ENCODE measurements at regions not wholly inside any gene's neighbourhood (a gene's known extent, or its start where the extent isn't known, plus 50 kb on each side); places are given as distances from the start of the nearest gene placed in this dataset.

DNA sequence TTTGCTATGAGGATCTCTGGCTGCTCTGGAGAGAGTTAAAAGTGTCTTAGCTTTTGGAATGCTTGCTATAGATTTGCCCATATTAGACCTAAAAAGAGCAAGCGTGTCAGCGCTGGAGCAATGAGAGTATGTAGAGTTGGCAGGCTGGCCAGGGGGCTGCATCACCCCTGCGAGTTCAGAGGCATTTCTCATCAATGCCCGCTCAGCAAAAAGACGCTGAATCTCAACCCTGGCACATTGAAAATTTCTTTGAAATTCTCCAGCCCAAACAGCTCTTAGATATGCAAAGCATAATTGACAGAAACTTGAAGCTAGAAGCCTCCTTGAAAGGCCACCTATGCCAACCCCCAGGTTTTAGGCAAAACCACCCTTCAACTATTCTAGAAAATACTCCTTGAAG lies 135.5 kb upstream of the F3 start:
- TF ChIP-seq, protein P1, sequence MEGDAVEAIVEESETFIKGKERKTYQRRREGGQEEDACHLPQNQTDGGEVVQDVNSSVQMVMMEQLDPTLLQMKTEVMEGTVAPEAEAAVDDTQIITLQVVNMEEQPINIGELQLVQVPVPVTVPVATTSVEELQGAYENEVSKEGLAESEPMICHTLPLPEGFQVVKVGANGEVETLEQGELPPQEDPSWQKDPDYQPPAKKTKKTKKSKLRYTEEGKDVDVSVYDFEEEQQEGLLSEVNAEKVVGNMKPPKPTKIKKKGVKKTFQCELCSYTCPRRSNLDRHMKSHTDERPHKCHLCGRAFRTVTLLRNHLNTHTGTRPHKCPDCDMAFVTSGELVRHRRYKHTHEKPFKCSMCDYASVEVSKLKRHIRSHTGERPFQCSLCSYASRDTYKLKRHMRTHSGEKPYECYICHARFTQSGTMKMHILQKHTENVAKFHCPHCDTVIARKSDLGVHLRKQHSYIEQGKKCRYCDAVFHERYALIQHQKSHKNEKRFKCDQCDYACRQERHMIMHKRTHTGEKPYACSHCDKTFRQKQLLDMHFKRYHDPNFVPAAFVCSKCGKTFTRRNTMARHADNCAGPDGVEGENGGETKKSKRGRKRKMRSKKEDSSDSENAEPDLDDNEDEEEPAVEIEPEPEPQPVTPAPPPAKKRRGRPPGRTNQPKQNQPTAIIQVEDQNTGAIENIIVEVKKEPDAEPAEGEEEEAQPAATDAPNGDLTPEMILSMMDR (IDR thresholded peaks at IDR 0.05; ENCODE audit: insufficient read depth, low read depth, low read length): no peak
- no peak for TF ChIP-seq EZH2 (IDR thresholded peaks at IDR 0.05; ENCODE audit: insufficient read depth, low read length)
